ENCODE measurements at regions not wholly inside any gene's neighbourhood (a gene's known extent, or its start where the extent isn't known, plus 50 kb on each side); places are given as distances from the start of the nearest gene placed in this dataset.

DNA sequence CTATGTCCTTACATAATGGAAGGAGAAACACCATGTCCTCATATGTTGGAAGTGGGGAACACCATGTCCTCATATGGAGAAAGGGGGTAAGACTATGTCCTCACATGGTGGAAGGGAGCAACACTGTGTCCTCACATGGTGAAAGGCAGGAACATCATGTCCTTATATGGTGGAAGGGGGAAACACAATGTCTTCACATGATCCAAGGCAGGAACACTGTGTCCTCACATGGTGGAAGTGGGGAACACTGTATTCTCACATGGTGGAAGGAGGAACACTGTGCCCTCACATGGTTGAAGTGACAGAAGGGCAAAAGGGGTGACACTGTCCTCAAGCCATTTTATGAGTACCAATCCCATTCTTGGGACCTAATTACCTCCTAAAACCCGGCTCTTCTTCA lies 146.3 kb upstream of the ETV3 start:
- TF ChIP-seq, protein P1, sequence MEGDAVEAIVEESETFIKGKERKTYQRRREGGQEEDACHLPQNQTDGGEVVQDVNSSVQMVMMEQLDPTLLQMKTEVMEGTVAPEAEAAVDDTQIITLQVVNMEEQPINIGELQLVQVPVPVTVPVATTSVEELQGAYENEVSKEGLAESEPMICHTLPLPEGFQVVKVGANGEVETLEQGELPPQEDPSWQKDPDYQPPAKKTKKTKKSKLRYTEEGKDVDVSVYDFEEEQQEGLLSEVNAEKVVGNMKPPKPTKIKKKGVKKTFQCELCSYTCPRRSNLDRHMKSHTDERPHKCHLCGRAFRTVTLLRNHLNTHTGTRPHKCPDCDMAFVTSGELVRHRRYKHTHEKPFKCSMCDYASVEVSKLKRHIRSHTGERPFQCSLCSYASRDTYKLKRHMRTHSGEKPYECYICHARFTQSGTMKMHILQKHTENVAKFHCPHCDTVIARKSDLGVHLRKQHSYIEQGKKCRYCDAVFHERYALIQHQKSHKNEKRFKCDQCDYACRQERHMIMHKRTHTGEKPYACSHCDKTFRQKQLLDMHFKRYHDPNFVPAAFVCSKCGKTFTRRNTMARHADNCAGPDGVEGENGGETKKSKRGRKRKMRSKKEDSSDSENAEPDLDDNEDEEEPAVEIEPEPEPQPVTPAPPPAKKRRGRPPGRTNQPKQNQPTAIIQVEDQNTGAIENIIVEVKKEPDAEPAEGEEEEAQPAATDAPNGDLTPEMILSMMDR (IDR thresholded peaks at IDR 0.05; ENCODE audit: extremely low read depth, missing control alignments) = no peak
- no peak for DNase-seq (ENCODE audit: low spot score)

DNA sequence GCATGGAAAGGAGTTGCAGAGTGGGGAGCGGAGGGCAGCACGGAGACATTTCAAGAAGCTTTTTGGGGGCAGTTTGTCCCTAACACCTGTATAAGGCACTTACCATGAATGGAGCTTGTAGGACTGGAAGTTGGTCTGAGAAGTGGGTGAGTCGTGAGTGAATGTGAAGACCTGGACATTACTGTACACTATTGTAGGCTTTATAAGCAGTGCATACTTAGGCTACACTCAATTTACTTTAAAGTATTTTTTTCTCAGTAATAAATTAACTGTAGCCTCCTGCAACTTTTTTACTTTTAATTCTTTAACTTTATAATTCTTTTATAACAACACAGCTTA lies 141.6 kb upstream of the ETV3 start:
- TF ChIP-seq, protein P1 (IDR thresholded peaks at IDR 0.05; ENCODE audit: extremely low read depth, missing control alignments) = no peak
- no peak for DNase-seq (ENCODE audit: low spot score)

DNA sequence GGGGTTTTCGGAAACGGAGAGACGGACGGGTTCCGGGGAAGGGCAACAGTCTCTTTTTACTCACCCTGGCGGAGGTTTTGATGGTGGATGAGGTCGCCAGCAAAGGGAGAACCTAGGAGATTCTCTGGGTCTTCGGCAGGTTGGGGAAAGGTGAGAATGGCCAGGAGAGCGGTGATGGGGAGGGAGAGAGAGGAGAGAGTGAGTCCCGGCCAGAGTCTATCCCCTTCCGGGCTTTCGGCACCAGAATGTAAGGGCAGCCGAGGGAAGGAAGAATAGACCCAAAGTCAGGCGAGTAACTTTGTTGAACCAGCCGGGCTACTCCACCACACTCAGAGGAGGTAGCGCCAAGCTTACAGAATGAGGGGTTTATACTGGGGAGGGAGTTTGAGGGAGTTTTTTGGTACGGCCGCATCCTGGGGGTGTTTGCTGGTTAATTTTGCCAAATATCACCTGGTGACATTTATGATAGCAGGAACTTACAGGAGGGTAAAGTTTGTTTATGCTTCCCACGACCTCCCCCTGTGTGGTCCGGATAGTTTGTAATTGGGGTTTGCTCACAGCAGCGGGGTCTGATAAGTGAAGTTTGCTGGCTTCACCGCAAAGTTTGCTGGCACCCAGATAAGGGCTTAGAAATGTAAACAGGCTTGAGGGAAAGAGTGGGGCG lies 141.1 kb upstream of the ETV3 start:
- no peak for DNase-seq (ENCODE audit: low spot score)
- TF ChIP-seq, protein P1 (IDR thresholded peaks at IDR 0.05; ENCODE audit: extremely low read depth, missing control alignments) = no peak

DNA sequence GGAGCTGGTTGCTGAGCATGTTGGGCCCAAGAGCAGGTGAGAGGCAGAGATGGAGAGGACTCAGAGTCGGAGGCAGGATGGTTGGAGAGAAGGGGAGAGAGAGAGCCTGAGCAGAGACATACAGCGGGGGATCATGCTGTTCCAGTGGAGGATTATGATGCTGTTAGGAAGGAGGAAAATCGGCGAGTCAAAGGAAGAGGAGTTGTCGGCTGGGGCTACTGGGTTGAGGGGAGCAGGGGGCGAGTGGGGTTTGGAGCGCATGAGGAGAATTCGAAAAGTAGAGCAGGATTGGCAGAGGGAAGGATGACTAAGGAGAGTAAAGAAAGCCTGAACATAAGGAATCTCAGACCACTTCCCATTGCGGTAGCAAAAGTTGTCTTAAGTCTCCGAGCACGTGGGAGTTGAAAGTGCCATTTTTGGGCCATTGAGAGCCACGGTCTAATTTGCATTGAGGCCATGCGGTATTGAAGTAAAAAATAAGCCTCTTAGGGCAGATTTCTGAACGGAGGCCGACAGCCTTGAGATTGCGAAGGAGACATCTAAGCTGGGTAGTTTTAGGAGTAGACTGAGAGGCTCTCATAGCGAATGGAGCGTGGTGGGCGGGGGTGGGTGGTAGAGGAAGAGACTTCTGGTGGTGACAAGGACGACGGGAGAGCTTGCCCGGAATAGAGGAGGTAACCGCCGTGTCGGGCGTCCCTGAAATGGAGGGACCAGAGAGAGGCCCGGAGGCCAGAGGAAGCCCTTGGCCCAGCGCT lies 140.4 kb upstream of the ETV3 start:
- TF ChIP-seq, protein P1 (IDR thresholded peaks at IDR 0.05; ENCODE audit: extremely low read depth, missing control alignments) = no peak
- no peak for DNase-seq (ENCODE audit: low spot score)

DNA sequence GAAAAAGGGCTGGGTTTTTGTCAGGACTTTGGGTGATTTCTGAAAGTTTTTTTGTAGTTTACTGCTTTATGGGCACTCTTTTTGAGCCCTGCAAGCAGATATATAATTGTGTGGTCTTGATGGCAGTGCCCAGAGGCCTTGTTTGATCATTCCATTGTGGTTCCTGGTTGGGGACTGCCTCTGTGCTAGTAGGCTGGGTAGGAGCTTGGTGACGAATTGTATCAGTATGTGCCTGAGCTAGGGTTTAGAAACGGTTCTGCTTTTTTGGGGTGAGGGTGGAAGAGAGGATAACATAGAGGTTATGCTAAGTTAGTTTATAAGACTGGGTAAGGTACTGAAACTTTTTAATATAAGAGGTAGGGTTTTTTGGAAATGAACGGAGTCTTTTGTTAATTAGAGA lies 139.7 kb upstream of the ETV3 start:
- DNase-seq (ENCODE audit: low spot score) = no peak
- TF ChIP-seq, protein P1 (IDR thresholded peaks at IDR 0.05; ENCODE audit: extremely low read depth, missing control alignments) = no peak

DNA sequence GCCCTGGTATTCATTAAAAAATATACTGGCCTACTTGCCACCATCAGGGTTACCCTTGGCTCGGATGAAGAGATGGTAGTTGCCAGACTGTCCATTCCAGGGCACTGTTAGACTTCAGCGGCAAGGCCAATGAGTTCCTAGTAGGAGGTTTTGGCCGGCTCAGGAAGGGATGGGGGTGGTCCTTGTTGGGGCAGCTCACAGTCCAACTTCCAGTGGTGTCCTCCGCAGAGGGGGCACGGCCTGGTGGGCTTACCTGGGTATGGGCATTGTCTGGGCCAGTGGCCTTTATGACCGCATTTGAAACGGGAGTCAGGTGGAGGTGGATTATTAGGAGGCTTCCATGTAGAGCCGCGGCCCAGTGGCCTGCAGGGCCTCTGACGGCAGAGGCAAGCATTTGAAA lies 139.1 kb upstream of the ETV3 start:
- no peak for DNase-seq (ENCODE audit: low spot score)
- TF ChIP-seq, protein P1 (IDR thresholded peaks at IDR 0.05; ENCODE audit: extremely low read depth, missing control alignments) = no peak

DNA sequence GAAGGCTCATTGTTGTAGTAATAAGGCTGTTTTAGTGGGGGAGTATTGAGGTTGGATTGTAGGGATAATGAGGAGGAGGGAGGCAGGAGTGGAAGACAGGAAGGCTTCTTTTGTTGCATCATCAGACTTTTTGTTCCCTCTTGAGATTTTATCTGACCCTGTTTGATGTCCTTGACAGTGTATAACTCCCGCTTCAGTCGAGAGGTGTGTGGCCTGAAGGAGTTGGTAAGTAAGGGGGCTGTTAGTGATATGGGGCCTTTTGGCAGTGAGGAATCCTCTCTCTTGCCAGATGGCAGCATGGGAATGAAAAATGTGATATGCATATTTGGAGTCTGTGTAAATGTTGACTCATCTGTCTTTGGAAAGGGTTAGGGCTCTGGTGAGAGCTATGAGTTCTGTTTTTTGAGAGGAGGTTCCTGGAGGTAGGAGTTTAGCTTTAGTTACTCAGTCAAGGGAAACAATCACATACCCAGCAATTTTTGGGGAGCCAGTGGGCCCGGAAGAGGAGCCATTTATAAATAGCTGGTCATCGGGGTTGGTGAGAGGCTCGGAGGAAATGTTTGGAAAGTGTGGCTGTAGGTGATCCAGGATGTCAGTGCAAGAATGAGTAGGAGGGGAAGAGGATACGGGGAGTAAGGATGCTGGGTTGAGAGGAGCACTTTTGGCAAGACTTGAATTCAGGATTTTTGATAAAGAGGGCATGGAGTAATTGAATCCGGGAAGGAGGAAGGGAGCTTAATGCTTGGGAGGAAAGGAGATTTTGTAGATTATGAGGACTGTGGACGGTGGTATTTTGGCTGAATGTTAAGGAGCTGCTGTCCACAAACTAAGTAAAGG lies 136.7 kb upstream of the ETV3 start:
- TF ChIP-seq, protein P1 (IDR thresholded peaks at IDR 0.05; ENCODE audit: extremely low read depth, missing control alignments) = no peak

More for the DNA sequence above, 136.7 kb upstream of the ETV3 start:
- DNase-seq (ENCODE audit: low spot score) = no peak

Measured in GM20000 (cell line).